Activated naive CD8-positive, alpha-beta T cell (primary cell): ENCODE measurements at regions not wholly inside any gene's neighbourhood (a gene's known extent, or its start where the extent isn't known, plus 50 kb on each side); places are given as distances from the start of the nearest gene placed in this dataset.

Experiments used
- H3K27ac Mint-ChIP-seq: one replicate; pipeline ENCODE4 v1.8.0; 2021; ENCODE audit warnings: mixed read lengths
- H3K27me3 Mint-ChIP-seq: one replicate; pipeline ENCODE4 v1.8.0; 2021; ENCODE audit warnings: mixed read lengths
- H3K36me3 Mint-ChIP-seq: one replicate; pipeline ENCODE4 v1.8.0; 2021; ENCODE audit warnings: mixed read lengths
- H3K4me1 Mint-ChIP-seq: one replicate; pipeline ENCODE4 v1.8.0; 2021; ENCODE audit warnings: low read depth, mixed read lengths
- H3K4me3 Mint-ChIP-seq: one replicate; pipeline ENCODE4 v1.8.0; 2021; ENCODE audit warnings: mild to moderate bottlenecking, mixed read lengths
- H3K9me3 Mint-ChIP-seq: one replicate; pipeline ENCODE4 v1.8.0; 2021; ENCODE audit warnings: low read depth, mixed read lengths

GRCh38 chr3:113111011-113111707 is 100.2 kb upstream of the BOC start:
- Mint-ChIP-seq H3K27ac (no peak overlapping the region), H3K36me3 (peaks cover 20% of the 10 kb centered on the region), H3K27me3 (no peaks in the 10 kb centered on the region), H3K4me3 (no peak overlapping the region), H3K9me3 (no peaks in the 10 kb centered on the region), H3K4me1 (peaks cover 6% of the 10 kb centered on the region)

GRCh38 chr3:113113361-113113760 is 98.0 kb upstream of the BOC start:
- Mint-ChIP-seq H3K27ac (no peak overlapping the region), H3K4me1 (peaks cover 6% of the 10 kb centered on the region), H3K36me3 (peaks cover 17% of the 10 kb centered on the region), H3K9me3 (no peaks in the 10 kb centered on the region), H3K4me3 (no peak overlapping the region), H3K27me3 (no peaks in the 10 kb centered on the region)

DNA sequence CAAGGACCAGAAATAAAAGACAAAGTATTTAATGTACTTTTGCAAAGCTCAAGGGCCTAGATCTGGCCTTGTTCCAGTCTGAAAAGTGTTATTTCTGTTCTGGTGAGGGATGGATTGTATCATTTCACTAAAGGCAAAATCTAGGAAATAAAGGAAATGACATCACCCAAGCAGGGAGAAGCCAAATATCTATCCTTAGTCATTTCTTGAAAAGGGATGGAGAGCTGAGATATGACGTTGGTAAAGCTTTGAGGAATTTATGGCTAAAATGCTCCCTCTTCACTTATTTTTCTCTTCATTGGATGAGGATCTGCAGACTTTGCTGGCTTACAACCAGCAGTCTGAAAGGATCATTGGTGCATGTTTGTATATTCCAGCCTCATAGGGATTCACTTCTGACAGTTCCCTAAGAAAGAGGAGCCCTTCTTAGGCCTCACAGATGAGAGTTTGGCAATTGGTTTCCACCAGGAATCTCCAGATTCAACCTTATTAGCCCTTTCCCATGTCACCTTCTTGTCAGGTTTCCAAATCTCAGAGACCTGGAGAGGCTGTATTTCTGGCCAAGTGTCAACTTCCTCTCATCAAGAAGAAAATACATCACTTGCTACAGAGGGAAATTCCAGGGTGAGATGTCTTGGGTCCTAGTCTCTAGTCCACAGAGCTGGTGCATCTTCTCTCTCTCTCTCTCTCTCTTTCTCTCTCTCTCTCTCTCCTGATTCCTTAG is 93.7 kb upstream of the BOC start:
- H3K36me3 Mint-ChIP-seq = peaks cover 1% of the 10 kb centered on the region
- H3K4me1 Mint-ChIP-seq = no peaks in the 10 kb centered on the region
- no peaks in the 10 kb centered on the region for H3K9me3 Mint-ChIP-seq
- no peak overlapping the region for H3K27ac Mint-ChIP-seq
- no peaks in the 10 kb centered on the region for H3K27me3 Mint-ChIP-seq
- H3K4me3 Mint-ChIP-seq = no peak overlapping the region

GRCh38 chr3:113118336-113118735 is 93.0 kb upstream of the BOC start:
- Mint-ChIP-seq H3K4me3 (no peak overlapping the region), H3K36me3 (no peaks in the 10 kb centered on the region), H3K27ac (no peak overlapping the region), H3K4me1 (no peaks in the 10 kb centered on the region), H3K9me3 (no peaks in the 10 kb centered on the region), H3K27me3 (no peaks in the 10 kb centered on the region)

DNA sequence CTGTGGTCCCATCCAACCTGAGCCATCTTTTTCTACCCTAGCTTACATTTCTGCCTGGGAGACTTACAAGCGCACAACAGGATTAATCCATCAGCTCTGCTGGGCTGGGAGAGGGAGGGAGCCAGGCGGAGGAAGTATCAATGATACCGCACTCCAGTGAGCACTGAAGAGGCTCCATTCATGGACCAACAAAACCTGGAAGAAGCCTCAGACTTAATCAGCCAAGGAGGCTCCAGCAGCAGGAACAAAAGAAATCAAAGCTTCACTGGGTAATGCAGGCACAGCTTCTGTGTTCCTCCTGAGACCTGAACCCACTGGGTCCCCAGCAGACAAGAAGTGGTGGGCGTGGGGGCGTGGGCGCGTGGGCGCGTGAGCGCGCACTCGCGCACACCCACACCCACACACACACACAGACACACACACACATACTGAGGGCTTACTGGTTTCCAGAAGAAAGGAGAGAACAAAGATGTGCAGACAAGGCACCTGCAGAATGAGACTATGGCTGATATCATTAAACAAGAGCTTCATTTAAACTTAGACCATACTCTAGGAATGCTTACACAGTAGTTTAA is 87.0 kb upstream of the BOC start:
- H3K4me1 Mint-ChIP-seq = peaks cover 2% of the 10 kb centered on the region
- H3K27ac Mint-ChIP-seq = no peak overlapping the region
- H3K27me3 Mint-ChIP-seq = no peaks in the 10 kb centered on the region
- peaks cover 2% of the 10 kb centered on the region for H3K36me3 Mint-ChIP-seq
- no peak overlapping the region for H3K4me3 Mint-ChIP-seq
- H3K9me3 Mint-ChIP-seq = no peaks in the 10 kb centered on the region

DNA sequence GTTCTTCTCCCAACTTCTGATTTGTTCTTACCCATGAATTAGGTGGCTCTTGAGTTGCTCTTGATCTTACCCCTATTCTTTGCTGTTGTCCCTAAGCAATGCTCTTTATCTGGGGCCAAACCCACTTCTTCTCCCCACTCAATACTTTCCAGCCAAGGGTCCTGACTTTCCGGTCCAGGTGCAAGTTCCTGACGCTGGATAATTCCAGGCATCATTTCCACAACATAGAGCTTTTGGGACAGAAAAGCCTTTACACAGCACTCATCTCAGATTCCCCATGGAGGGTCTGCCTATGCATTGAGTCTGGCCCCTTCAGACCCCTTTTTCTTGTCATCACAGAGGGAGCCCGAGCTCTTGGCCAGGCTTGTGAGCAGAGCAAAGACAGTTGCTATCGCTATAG is 85.4 kb upstream of the BOC start:
- Mint-ChIP-seq H3K36me3 (peaks cover 2% of the 10 kb centered on the region), H3K4me3 (no peak overlapping the region), H3K9me3 (no peaks in the 10 kb centered on the region), H3K4me1 (peaks cover 2% of the 10 kb centered on the region), H3K27me3 (no peaks in the 10 kb centered on the region), H3K27ac (no peak overlapping the region)

GRCh38 chr3:113128386-113129015 is 82.9 kb upstream of the BOC start:
- no peaks in the 10 kb centered on the region for H3K27me3 Mint-ChIP-seq
- peaks cover 2% of the 10 kb centered on the region for H3K4me1 Mint-ChIP-seq
- no peak overlapping the region for H3K4me3 Mint-ChIP-seq
- H3K9me3 Mint-ChIP-seq = no peaks in the 10 kb centered on the region
- H3K36me3 Mint-ChIP-seq = peaks cover 2% of the 10 kb centered on the region
- no peak overlapping the region for H3K27ac Mint-ChIP-seq

GRCh38 chr3:113129168-113129567 is 82.2 kb upstream of the BOC start:
- Mint-ChIP-seq H3K4me1 (no peaks in the 10 kb centered on the region), H3K4me3 (no peak overlapping the region), H3K36me3 (peaks cover 2% of the 10 kb centered on the region), H3K27ac (no peak overlapping the region), H3K9me3 (no peaks in the 10 kb centered on the region), H3K27me3 (no peaks in the 10 kb centered on the region)

GRCh38 chr3:113132571-113132996 is 78.8 kb upstream of the BOC start:
- no peak overlapping the region for H3K27ac Mint-ChIP-seq
- H3K36me3 Mint-ChIP-seq = peaks cover 2% of the 10 kb centered on the region
- no peak overlapping the region for H3K4me3 Mint-ChIP-seq
- H3K27me3 Mint-ChIP-seq = no peaks in the 10 kb centered on the region
- H3K4me1 Mint-ChIP-seq = no peaks in the 10 kb centered on the region
- no peaks in the 10 kb centered on the region for H3K9me3 Mint-ChIP-seq

DNA sequence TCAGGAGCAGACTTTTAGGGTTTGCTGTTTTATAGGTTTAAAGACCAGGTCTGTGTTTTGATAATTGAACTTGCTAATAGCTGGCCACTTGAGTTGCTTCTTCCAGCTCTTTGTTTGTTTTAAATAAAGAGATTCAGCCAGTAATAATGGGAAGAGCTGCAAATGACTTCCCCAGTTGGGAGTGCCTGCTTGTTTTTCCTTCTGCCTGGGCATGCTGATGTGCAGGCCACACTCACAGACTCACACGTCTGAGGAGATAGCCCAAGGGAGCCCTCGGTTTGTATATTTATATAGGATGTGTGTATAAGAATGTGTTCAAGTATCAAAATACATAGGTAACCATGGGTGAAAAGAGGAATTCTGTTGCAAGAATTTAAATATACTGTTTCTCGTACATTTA is 78.2 kb upstream of the BOC start:
- H3K4me1 Mint-ChIP-seq = no peaks in the 10 kb centered on the region
- no peak overlapping the region for H3K4me3 Mint-ChIP-seq
- H3K27ac Mint-ChIP-seq = no peak overlapping the region
- no peaks in the 10 kb centered on the region for H3K9me3 Mint-ChIP-seq
- no peaks in the 10 kb centered on the region for H3K36me3 Mint-ChIP-seq
- H3K27me3 Mint-ChIP-seq = no peaks in the 10 kb centered on the region

GRCh38 chr3:113136071-113136470 is 75.3 kb upstream of the BOC start:
- no peak overlapping the region for H3K4me3 Mint-ChIP-seq
- no peaks in the 10 kb centered on the region for H3K36me3 Mint-ChIP-seq
- peaks cover 2% of the 10 kb centered on the region for H3K27me3 Mint-ChIP-seq
- no peaks in the 10 kb centered on the region for H3K9me3 Mint-ChIP-seq
- H3K4me1 Mint-ChIP-seq = no peaks in the 10 kb centered on the region
- H3K27ac Mint-ChIP-seq = no peak overlapping the region

DNA sequence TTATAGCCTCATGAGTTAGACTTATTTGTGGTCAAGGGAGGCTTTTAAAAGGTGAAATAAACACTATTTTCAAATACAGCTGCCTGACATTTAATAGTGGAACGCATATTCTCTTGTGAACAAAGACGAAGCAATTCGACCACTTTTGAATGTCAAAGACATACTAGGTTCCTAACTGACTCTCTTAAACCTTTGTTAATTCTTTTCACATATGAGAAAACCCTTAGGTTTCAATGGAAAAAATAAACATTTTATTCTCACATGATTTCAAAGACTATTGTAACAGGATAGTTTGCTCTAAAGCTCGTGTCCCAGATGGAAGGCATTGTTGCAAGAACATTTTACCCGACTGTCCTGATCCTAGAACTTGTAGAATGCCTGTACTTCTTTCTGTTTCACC is 74.8 kb upstream of the BOC start:
- no peak overlapping the region for H3K27ac Mint-ChIP-seq
- peaks cover 2% of the 10 kb centered on the region for H3K27me3 Mint-ChIP-seq
- no peak overlapping the region for H3K4me3 Mint-ChIP-seq
- no peaks in the 10 kb centered on the region for H3K4me1 Mint-ChIP-seq
- no peaks in the 10 kb centered on the region for H3K36me3 Mint-ChIP-seq
- H3K9me3 Mint-ChIP-seq = no peaks in the 10 kb centered on the region

DNA sequence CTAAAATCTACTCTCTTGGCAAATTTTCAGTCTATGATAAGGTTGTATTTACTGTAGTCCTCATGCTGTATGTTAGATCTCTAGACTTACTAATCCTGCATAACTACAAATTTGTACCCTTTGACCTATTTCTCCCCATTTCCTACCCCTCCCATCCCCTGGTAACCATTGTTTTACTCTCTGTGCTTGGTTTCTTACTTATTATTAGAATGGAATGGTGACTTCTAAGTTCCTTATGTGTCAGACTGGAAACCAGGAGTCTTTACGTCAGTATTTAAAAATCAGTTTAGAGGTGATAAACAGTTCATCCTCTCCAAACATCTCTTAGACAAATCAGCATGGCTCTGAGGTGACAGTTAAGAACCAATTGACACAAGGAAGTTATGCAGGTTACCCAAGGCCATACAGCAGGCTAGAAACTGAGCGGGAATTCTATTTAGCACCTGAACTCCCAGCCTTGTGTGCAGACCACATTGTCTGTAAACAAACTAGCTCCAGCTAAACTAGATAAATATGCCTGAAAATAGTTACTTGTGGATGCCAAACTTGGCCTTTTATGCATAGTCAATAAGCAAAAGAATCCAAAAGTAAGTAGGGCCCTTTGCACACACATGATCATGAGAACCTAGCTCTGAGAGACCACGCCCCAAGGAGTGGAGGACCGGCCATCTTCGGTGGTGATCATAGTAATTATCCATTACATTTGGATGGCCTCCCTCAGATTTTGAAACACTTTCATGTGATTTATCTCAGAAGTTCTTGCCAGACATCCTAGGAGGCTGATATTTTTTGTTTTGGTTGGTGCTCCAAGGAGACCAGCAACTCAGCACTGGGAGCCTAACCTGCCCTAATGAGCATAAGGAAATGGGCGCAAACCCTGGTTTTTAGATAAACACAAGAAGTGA is 72.3 kb upstream of the BOC start:
- Mint-ChIP-seq H3K4me1 (no peaks in the 10 kb centered on the region), H3K9me3 (no peaks in the 10 kb centered on the region), H3K4me3 (no peak overlapping the region), H3K27ac (no peak overlapping the region), H3K27me3 (peaks cover 2% of the 10 kb centered on the region), H3K36me3 (no peaks in the 10 kb centered on the region)

GRCh38 chr3:113140876-113141275 is 70.5 kb upstream of the BOC start:
- Mint-ChIP-seq H3K9me3 (no peaks in the 10 kb centered on the region), H3K4me1 (no peaks in the 10 kb centered on the region), H3K27ac (no peak overlapping the region), H3K4me3 (no peak overlapping the region), H3K27me3 (peaks cover 4% of the 10 kb centered on the region), H3K36me3 (no peaks in the 10 kb centered on the region)
